Natural killer cell (primary cell): ENCODE measurements at regions not wholly inside any gene's neighbourhood (a gene's known extent, or its start where the extent isn't known, plus 50 kb on each side); places are given as distances from the start of the nearest gene placed in this dataset.

Experiments
- ATAC-seq, 3 donors: fragments of 150-1000 bp in 2 of 3; fragments of 200-7000 bp in 1 of 3; cut with Tn5 transposase; 1 replicate in 1 of 3; 2 replicates in 2 of 3; pipeline ENCODE4 v1.10.0; 2021; ENCODE audit warnings: mild to moderate bottlenecking in 2 of 3, moderate library complexity in 2 of 3
- DNase-seq, 2 donors: peaks; one replicate each; pipeline versions ENCODE4 v3.0.0 to v3.0.0-alpha.2; 2013 to 2021; ENCODE audit warnings: mixed read lengths in 1 of 2
- H3K27ac ChIP-seq: one replicate; pipeline ENCODE4 v1.5.1; 2013; ENCODE audit warnings: mild to moderate bottlenecking, low read length
- H3K27me3 ChIP-seq: one replicate; pipeline ENCODE4 v1.6.1; 2013; ENCODE audit warnings: low read length; ENCODE audit not compliant: control insufficient read depth, insufficient read depth
- H3K36me3 ChIP-seq: one replicate; pipeline ENCODE4 v1.6.1; 2013; ENCODE audit warnings: low read length; ENCODE audit not compliant: control insufficient read depth, insufficient read depth
- H3K4me1 ChIP-seq: one replicate; pipeline ENCODE4 v1.6.1; 2013; ENCODE audit warnings: low read length; ENCODE audit not compliant: control insufficient read depth, insufficient read depth
- H3K4me3 ChIP-seq: one replicate; pipeline ENCODE4 v1.5.1; 2013; ENCODE audit warnings: low read length
- H3K9me3 ChIP-seq: one replicate; pipeline ENCODE4 v1.6.1; 2013; ENCODE audit warnings: low read length; ENCODE audit not compliant: control insufficient read depth, insufficient read depth
- H3K27ac Mint-ChIP-seq, 2 donors: one replicate each; pipeline ENCODE4 v1.8.0; 2022; ENCODE audit warnings: mild to moderate bottlenecking in 2 of 2, mixed read lengths in 2 of 2, moderate library complexity in 1 of 2
- H3K27me3 Mint-ChIP-seq, 2 donors: one replicate each; pipeline ENCODE4 v1.8.0; 2022; ENCODE audit warnings: low read depth in 2 of 2, mixed read lengths in 2 of 2
- H3K36me3 Mint-ChIP-seq: one replicate; pipeline ENCODE4 v1.8.0; 2022; ENCODE audit warnings: mixed read lengths
- H3K4me1 Mint-ChIP-seq, 2 donors: one replicate each; pipeline ENCODE4 v1.8.0; 2022; ENCODE audit warnings: mixed read lengths in 2 of 2
- H3K4me3 Mint-ChIP-seq: one replicate; pipeline ENCODE4 v1.8.0; 2022; ENCODE audit warnings: mild to moderate bottlenecking, moderate library complexity, mixed read lengths
- H3K9me3 Mint-ChIP-seq, 2 donors: one replicate each; pipeline ENCODE4 v1.8.0; 2022; ENCODE audit warnings: mixed read lengths in 2 of 2
- CTCF ChIP-seq: fragments of 200-600 bp; IDR thresholded peaks from one replicate; pipeline ENCODE4 v1.8.0; 2022; ENCODE audit warnings: antibody characterized with exemption
- WGBS: methylation state at CpG from one replicate; pipeline ENCODE4 v1.1.7; 2013; ENCODE audit warnings: missing lambda C conversion rate; ENCODE audit not compliant: insufficient coverage; 5-methylcytosine and 5-hydroxymethylcytosine counted together
- intact Hi-C: fragments of 100-400 bp; cut with micrococcal nuclease; formaldehyde crosslinking; loops from one replicate; pipeline ENCODE4 v1.14.2; 2022

GRCh38 chr20:8935878-8936277 is 133.0 kb upstream of the PLCB4 start:
- no peaks in the 10 kb centered on the region for H3K4me1 Mint-ChIP-seq
- Histone ChIP-seq H3K27ac (no peak overlapping the region), H3K4me1 (no peaks in the 10 kb centered on the region), H3K27me3 (no peaks in the 10 kb centered on the region), H3K36me3 (no peaks in the 10 kb centered on the region), H3K9me3 (no peaks in the 10 kb centered on the region), H3K4me3 (no peak overlapping the region)
- H3K4me3 Mint-ChIP-seq = no peak overlapping the region
- WGBS = 91% methylated on average over 4 of the region's 5 CpGs
- H3K27ac Mint-ChIP-seq = no peak overlapping the region
- no peaks in the 10 kb centered on the region for H3K9me3 Mint-ChIP-seq
- no peaks in the 10 kb centered on the region for H3K27me3 Mint-ChIP-seq
- intact Hi-C loops = no loop called here
- DNase-seq (no peak), ATAC-seq (no peak)
- no peak for TF ChIP-seq CTCF
- no peaks in the 10 kb centered on the region for H3K36me3 Mint-ChIP-seq

- H3K4me1 ChIP-seq = no peaks in the 10 kb centered on the region
- no peaks in the 10 kb centered on the region for H3K9me3 ChIP-seq
- intact Hi-C loops = no loop called here
- H3K4me3 Mint-ChIP-seq = no peak overlapping the region
- no peaks in the 10 kb centered on the region for H3K4me1 Mint-ChIP-seq
- no CpG with 5 or more reads among the region's 1 CpG for WGBS
- H3K9me3 Mint-ChIP-seq = peaks cover 0 to 2% of the 10 kb centered on the region in 2 donors
- ATAC-seq (no peak), DNase-seq (no peak)
- H3K36me3 ChIP-seq = no peaks in the 10 kb centered on the region
- H3K27me3 ChIP-seq = no peaks in the 10 kb centered on the region
- no peaks in the 10 kb centered on the region for H3K27me3 Mint-ChIP-seq
- H3K27ac ChIP-seq = no peak overlapping the region
- H3K4me3 ChIP-seq = no peak overlapping the region
- H3K36me3 Mint-ChIP-seq = no peaks in the 10 kb centered on the region
- no peak for TF ChIP-seq CTCF
- H3K27ac Mint-ChIP-seq = no peak overlapping the region
These were observed 130.4 kb upstream of the PLCB4 start for GRCh38 chr20:8938532-8938931.

- Histone ChIP-seq H3K36me3 (no peaks in the 10 kb centered on the region), H3K9me3 (no peaks in the 10 kb centered on the region), H3K27me3 (no peaks in the 10 kb centered on the region), H3K4me1 (no peaks in the 10 kb centered on the region), H3K27ac (no peak overlapping the region), H3K4me3 (no peak overlapping the region)
- ATAC-seq (no peak), DNase-seq (no peak)
- 85% methylated on average over 2 of the region's 2 CpGs for WGBS
- Mint-ChIP-seq H3K4me1 (no peaks in the 10 kb centered on the region), H3K4me3 (no peak overlapping the region), H3K9me3 (peaks cover 0 to 2% of the 10 kb centered on the region in 2 donors), H3K36me3 (no peaks in the 10 kb centered on the region), H3K27ac (no peak overlapping the region), H3K27me3 (no peaks in the 10 kb centered on the region)
- intact Hi-C loops = no loop called here
- no peak for TF ChIP-seq CTCF
These were observed 128.6 kb upstream of the PLCB4 start for GRCh38 chr20:8940326-8940725.

- Mint-ChIP-seq H3K27ac (no peak overlapping the region), H3K4me1 (no peaks in the 10 kb centered on the region), H3K36me3 (no peaks in the 10 kb centered on the region), H3K4me3 (no peak overlapping the region), H3K27me3 (no peaks in the 10 kb centered on the region), H3K9me3 (peaks cover 0 to 2% of the 10 kb centered on the region in 2 donors)
- no peaks in the 10 kb centered on the region for H3K27me3 ChIP-seq
- DNase-seq (no peak), ATAC-seq (no peak)
- H3K36me3 ChIP-seq = no peaks in the 10 kb centered on the region
- no peak overlapping the region for H3K27ac ChIP-seq
- intact Hi-C loops = no loop called here
- no peak overlapping the region for H3K4me3 ChIP-seq
- no peaks in the 10 kb centered on the region for H3K9me3 ChIP-seq
- no peaks in the 10 kb centered on the region for H3K4me1 ChIP-seq
- no peak for TF ChIP-seq CTCF
These were observed 125.3 kb upstream of the PLCB4 start for GRCh38 chr20:8943631-8944030.
